GM21717 (cell line): ENCODE measurements at regions not wholly inside any gene's neighbourhood (a gene's known extent, or its start where the extent isn't known, plus 50 kb on each side); places are given as distances from the start of the nearest gene placed in this dataset.

Experiments used
- ATAC-seq: cut with Tn5 transposase; IDR thresholded peaks from one replicate; pipeline ENCODE4 v1.9.1; 2021; ENCODE audit warnings: mild to moderate bottlenecking, moderate library complexity; ENCODE audit not compliant: unreplicated experiment

GRCh38 chr2:5751873-5752482, 59.8 kb downstream of the SOX11 start:
- ATAC-seq: no peak

- ATAC-seq: no peak
These were observed 64.1 kb downstream of the SOX11 start for GRCh38 chr2:5756272-5756671.

- ATAC-seq: no peak
These were observed 66.2 kb downstream of the SOX11 start for GRCh38 chr2:5758346-5758745.

- no peak for ATAC-seq
These were observed 67.8 kb downstream of the SOX11 start for GRCh38 chr2:5759949-5760348.

GRCh38 chr2:5763531-5763930, 71.3 kb downstream of the SOX11 start:
- no peak for ATAC-seq

GRCh38 chr2:5764041-5764440, 71.9 kb downstream of the SOX11 start:
- ATAC-seq: no peak

GRCh38 chr2:5766056-5766455, 73.9 kb downstream of the SOX11 start:
- ATAC-seq: no peak

GRCh38 chr2:5766561-5766960, 74.4 kb downstream of the SOX11 start:
- no peak for ATAC-seq

- no peak for ATAC-seq
These were observed 84.9 kb downstream of the SOX11 start for GRCh38 chr2:5777131-5777535.

GRCh38 chr2:5781679-5782078, 89.5 kb downstream of the SOX11 start:
- no peak for ATAC-seq

GRCh38 chr2:5782103-5782502, 89.9 kb downstream of the SOX11 start:
- no peak for ATAC-seq

- no peak for ATAC-seq
These were observed 96.3 kb downstream of the SOX11 start for GRCh38 chr2:5788447-5788846.

GRCh38 chr2:5791371-5791770, 99.2 kb downstream of the SOX11 start:
- no peak for ATAC-seq

- no peak for ATAC-seq
These were observed 101.8 kb downstream of the SOX11 start for GRCh38 chr2:5794012-5794411.

- ATAC-seq: no peak
These were observed 105.9 kb downstream of the SOX11 start for GRCh38 chr2:5798084-5798483.

GRCh38 chr2:5799348-5799747, 107.2 kb downstream of the SOX11 start:
- ATAC-seq: no peak

- no peak for ATAC-seq
These were observed 111.4 kb downstream of the SOX11 start for GRCh38 chr2:5803547-5803946.

- no peak for ATAC-seq
These were observed 126.9 kb downstream of the SOX11 start for GRCh38 chr2:5818961-5819600.

- ATAC-seq: no peak
These were observed 131.9 kb downstream of the SOX11 start for GRCh38 chr2:5824126-5824525.

- no peak for ATAC-seq
These were observed 133.5 kb downstream of the SOX11 start for GRCh38 chr2:5825686-5826085.

- no peak for ATAC-seq
These were observed 134.9 kb downstream of the SOX11 start for GRCh38 chr2:5826979-5827655.

GRCh38 chr2:5834501-5834900, 142.3 kb downstream of the SOX11 start:
- no peak for ATAC-seq
